COR-L47 (cell line): ENCODE measurements at regions not wholly inside any gene's neighbourhood (a gene's known extent, or its start where the extent isn't known, plus 50 kb on each side); places are given as distances from the start of the nearest gene placed in this dataset.

Source experiments
- DNase-seq: peaks from one replicate; lab custom pipeline; 2025; lab: John Stamatoyannopoulos, UW

DNA sequence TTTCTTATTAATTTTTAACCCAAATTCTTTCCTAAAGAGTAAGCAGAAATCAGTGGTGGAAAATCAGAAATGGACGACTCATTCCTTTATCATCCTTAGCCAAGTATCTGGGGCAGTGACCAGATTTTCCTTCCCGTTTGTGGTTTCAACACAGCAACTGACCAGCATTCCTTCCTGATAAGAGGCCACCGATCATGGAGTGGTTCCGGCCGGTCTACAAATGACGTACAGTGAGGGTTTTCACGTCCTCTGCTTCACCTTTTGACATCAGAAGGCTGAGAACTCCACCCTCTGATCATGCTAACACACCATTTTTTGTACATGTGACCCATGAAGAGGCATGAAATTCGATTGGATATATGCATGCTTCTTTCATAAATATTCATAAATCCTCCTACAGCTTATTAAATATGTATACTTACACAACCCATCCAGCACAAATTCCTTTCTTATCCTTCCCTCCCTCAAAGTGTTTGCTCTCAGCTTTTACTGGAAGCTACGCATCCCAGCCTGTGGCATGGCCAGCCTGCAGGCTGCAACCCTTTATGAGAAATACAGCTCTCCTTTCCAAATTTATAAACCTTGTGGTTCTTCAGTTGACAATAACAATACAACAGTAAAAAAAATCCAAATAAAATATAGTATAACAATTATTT lies 173.0 kb upstream of the CASK start:
- DNase-seq, result no peak

DNA sequence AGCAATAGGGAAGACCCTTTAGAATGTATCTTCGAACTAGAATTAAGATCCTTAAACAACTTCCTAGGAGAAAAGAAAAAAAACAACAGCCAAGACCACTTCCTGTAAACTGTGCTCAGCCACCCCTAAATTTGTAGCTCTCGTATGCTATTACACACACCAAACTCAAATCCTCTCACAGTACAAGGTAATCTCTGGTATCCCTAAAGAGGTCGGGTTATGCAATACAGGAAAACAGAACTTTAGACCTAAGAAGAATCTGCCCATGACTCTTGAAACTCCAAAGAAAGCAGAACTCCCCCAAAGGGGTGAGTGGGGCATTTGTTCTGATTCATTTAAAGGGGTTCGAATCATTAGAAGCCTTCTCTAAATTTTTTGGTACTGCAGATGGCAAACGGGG lies 170.9 kb upstream of the CASK start:
- DNase-seq, result no peak

DNA sequence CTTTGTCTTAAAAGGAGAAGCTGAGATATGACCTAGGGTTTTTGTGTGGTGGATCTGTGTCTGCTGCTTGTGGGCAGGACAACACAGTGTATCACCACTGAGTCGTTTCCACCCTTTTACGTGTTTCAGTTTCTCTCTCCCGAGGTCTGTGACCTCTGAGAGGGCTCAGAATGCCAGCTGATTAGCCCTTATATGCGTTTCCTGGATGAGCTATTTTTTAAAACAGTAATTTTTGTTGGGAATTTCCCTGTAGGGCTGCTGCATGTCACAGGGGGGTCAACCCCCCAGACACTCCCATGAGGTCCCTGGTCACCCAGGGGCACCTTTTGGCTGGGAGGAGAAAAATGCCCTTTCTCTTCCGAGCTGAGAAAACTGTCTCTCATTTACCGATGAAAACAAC lies 170.4 kb upstream of the CASK start:
- no peak for DNase-seq

DNA sequence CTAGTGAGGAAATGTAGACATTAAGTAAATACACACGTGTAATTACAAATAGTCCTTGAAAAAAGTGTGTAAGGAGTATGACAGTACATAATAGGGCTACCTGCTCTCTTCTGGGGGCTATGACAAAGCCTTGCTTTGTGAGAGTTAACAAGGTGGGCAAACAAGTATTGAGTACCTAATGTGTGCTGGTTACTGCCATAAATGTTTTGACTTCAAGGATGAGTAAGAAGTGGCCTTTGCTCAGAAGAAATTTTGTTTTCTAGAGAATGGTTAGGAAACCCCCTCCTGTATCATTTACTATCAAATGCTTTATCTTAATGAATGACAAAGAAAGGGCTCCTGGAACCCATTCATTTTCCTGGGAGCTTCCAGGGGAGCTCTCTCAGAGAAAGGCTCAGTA lies 167.0 kb upstream of the CASK start:
- DNase-seq, result no peak

DNA sequence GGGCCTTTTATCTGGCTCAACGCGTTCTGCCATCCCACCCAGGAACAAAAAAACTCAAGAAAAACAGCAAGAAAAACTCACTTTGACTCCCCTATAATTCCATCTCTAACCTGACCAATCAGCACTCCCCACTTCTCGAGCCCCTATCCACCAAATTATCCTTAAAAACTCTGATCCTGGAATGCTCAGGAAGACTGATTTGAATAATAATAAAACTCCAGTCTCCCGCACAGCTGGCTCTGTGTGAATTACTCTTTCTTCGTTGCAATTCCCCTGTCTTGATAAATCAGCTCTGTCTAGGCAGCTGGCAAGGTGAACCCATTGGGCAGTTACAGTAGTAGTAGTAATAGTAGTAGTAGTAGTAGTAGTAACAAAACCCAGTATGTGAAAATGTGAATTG lies 165.7 kb upstream of the CASK start:
- DNase-seq, result no peak

DNA sequence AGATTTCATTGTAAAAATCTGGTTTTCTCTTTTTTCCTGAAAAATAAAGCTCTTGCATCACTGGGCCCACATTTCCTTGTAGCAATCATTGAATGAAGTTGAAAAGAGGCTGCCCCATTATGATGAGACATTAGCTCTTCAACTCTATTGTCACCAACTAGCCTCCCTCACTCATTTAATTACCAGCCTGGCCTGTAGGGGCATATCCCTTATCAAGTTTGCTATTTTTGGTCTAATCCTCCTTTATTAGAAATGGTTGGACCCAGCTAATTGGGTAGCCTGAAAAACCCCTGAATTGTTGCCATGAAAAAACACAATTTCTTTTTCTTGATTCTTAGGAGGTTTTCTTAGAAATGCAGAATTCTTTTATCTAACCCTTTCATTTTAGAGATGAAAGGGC lies 164.6 kb upstream of the CASK start:
- no peak for DNase-seq

DNA sequence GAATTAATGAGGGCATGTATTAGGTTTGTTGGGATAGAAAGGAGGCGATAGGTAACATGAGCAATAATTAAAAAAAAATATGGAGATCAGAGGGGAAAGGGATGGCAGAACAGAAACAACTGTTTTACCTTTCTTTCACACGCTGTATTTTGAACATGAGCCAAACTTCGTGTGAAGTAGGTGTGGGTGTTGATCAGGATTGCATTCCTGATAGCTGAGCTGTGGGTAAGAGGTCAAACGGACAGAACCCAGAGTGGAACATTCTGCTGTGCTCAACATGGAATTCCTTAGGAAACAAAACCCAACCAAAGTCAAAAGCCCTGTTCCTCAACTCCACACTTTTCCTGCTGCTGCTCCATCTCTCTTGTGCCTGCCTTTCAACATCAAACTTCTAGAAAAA lies 162.5 kb upstream of the CASK start:
- DNase-seq, result no peak

DNA sequence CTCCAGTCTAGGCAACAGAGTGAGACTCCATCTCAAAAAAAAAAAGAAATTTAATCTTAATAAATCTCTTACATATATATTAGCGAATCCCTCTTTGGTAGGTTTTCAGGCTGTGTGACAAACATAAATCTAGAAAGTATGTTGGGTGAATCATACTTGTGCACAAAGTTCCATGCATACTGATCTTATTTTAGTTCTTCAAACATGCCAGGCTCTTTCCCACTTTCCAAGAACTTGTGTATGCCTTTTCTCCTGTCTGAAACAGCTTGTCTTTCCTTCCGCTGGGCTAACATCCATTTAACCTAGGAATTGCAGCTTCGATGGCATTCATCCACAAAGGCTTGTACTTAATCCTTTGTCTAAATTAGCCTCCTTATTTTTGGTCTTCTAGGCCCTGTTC lies 156.6 kb upstream of the CASK start:
- DNase-seq, result no peak

DNA sequence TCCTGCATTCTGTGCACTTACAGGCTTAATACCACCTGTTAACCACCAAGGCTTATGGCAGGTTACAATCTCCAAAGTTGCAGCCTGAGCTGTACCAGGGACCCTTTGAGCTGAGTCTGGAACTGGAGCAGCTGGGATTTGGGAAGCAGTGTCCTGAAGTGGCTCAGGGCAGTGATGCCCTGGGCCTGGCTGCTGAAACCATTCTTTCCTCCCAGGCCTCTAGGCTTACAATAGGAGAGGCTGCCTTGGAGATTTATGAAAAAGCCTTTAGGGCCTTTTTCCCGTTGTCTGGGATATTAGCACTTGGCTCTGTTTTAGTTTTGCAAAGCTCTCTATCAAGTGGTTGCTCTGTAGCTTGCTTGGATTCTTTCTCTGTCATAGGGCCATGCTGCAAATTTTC lies 154.3 kb upstream of the CASK start:
- DNase-seq, result no peak

DNA sequence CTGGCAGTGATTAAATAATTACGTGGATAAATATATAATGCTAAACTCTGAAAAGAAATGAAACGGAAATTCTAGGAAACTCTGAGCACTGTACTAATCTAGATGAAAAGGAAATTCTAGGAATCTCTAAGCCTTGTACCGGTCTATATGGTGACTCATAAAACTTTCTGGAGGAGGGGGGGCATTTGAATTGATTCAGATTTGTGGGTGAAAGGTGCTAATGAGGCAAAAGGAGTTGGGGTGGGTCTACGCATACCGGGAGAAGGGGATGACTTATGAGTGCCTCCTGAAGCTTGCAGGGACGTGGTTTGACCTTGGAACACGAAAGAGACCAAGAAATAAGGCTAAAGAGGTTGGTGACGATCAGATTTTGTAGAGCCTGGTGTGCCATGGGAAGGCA lies 151.7 kb upstream of the CASK start:
- DNase-seq, result no peak

DNA sequence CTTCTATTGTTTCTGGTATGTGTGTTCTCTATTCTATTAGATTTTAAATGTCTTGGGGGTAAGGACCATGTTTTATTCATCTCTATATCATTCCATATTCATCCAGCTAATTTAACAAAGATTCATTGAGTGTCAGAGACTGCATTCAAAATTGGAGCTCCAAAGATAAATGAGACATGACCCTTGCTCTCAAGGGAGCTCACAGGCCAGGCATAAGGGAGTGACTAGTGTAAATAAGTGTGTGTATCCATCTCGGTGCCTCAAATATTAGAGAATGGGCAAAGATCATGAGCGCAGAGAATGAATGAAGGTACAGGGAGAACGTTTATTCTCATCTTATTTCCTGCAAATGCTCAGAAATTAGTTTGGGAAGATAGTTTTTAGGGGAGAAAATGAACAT lies 150.1 kb upstream of the CASK start:
- no peak for DNase-seq

DNA sequence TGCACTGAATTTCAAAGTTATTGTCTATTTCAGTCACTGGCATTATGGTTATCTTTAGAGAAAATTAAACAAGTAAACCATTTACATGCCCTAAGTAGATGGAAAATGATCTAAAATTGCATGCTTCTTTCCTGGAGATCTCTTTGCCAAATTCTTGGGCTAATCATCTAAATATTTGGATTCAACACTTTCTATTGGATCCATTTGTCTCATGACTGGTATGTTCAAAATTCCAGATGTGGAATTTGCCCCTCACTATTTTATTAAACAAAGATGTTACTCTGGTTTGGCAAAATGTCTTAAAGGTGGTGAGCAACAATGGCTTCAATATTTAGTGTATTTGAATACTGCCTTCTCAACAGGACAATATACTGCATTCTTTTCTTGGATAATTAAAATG lies 147.5 kb upstream of the CASK start:
- no peak for DNase-seq

DNA sequence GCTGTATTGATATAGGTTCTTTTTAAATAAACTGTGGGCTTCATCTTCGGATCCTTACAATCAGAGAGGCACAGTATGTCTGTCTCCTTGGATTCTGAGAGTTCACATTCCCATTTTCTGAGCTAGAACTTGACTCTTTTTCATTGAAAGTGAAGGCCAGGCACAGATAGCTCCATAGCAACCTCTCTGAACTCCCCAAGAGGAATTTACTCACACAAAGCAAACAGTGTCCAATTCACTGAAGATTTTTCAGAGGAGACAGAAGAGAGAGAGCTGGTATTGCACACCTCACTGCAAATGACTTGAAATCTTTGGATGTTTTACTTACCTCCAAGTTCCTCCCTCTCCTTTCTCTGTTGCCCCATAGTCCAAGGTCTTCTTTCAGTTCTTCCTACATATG lies 130.9 kb upstream of the CASK start:
- no peak for DNase-seq

DNA sequence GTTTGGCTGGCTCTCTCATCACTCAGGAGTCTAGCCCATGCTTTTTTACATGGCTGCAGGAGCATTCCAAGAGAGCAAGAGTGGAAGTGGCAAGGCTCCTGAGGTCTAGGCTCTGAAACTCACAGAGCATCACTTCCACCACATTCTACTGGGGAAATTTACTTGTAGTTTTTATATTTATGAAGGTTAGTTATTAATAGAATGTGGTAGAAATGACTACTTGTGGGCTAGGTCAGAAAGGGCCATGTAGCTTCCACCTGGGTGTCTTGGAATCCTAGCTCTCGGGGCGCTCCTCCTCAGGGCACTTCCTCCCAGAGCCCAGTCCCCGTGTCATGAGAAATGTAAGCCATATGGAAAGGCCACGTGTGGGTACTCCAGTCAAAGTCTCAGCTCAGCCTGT lies 127.0 kb upstream of the CASK start:
- DNase-seq, result no peak

DNA sequence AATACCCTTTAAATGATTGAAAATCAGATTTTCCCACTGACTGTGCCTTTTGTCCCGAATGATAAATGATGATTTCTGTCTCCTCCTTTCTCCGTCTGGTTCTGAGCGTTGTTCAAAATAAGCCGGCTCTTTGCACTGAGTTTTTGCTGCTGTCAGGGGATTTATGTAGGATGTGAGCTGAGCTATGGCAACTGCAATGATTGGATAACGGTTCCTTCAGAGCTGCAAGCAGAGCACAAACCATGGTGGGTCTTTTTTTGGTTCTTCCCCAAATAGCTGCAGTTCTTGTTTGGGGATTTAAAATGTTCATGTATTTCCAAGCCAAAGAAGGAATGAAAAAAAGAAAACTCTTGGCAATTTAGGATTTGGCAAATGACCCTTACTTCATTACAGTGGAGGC lies 124.5 kb upstream of the CASK start:
- DNase-seq, result no peak

DNA sequence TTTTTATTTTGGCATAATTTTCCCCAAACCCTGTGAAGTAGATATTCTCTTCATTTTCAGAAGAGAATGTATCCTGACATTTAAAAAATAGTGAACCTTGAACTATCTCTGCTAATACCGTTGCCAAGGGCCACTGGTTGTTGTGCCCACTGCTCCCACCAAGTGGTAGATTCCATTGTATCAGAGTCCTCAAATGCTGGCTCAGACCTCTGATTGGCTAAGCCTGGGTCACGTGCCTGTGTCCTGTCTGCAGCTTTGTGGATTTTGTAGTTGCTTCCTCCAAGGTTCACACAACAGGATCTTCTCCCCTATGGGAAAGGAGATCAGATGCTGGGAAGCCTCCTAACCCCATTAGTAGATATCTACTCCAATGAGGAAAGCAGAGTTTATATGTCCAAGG lies 104.8 kb upstream of the CASK start:
- DNase-seq, result no peak

DNA sequence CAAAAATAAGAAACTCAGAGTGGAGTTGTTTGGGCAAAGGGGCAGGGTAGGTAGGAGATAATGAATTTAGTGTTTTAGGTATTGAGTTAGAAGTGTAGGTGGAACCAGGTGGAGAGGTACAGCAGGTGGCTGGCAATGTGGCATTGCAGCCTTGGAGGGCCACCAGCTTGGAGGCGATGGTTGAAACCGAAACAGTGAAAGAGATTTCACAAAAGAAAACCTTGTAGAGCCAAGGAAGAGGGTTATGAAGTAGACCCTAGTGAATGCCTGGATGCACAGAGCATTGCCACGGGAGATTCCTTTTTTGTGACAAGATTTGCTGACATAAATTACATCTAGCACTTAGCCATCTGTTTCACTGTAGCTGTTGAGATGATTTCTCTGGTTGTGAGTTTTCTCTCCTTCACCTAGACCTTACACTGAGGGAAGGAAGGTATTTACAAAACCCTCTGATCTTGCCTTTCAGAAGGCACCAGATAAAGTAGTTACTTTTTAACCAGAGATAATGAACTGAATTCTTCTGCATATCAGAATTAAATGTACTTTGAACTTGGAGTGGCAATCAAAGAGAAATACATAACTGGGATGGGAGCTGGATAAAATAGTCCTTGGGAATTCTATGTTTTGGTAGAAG lies 104.1 kb upstream of the CASK start:
- DNase-seq, result no peak

DNA sequence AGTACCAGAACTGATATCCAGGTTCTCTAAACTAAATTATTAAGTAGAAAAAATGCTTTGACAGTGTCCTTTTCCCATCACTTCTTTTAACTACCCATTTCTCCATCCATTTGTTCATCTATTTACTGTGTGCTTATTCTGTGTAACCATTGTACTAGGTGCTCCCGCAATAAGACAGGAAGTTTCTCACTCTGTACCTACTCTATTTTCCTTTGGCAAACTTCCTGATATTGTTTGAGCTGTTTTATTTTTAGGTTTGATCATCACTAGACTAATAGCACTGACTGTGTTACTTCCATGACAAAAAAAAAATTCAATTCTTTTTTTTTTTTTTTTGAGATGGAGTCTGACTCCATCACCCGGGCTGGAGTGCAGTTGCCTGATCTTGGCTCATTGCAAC lies 102.5 kb upstream of the CASK start:
- no peak for DNase-seq

DNA sequence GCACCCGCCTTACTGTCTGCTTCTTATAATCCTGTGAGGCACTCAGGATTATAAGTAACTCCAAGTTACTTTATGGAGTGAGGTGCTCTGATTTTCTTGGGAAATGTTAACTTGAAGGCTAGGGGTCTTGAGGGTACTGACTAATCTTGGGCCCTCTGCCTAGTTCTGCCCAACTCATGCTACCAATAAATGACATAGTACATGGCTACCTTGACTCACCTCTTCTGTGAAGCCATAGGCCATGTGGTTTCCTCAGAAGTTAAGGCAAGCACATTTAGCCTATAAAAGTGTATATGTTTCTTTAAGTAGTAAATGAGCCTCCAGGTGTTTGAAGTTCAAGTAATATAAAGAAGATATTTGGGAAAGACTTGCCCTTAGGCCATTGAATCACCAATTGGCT lies 99.8 kb upstream of the CASK start:
- no peak for DNase-seq

DNA sequence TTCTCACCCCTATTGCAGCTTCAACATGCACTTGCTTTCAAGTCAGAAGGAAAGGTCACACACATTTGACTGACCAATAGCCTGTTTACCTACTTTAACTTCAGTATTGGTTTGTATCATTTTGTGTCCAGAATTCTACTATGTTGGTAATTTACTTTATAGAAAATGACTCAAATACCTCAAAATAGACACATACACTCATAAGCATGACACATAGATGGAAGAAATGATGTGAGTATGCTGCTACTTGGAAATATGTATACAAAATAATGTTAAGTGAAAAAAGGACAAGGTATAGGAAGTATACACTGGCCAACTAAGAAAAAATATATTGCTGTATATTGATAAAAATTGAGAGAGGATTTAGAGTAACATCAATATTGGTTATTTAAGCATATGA lies 98.8 kb upstream of the CASK start:
- no peak for DNase-seq

DNA sequence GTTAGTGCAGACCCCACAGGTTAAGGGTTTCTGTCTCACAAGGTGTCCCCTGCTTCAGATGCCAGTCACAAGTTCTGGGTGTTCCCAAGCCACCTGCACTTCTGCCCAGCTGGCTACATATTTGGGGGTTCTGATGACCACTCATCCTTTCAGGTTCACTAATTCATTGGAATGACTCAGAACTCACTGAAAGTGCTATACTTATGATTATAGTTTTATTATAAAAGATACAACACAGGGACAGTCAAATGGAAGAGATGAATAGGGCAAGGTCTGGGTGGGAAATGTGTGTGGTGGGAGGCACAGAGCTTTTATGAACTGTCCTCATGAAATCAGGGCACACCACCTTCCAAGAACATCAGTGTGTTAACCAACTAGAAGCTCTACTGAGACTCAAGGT lies 97.7 kb upstream of the CASK start:
- DNase-seq, result no peak

DNA sequence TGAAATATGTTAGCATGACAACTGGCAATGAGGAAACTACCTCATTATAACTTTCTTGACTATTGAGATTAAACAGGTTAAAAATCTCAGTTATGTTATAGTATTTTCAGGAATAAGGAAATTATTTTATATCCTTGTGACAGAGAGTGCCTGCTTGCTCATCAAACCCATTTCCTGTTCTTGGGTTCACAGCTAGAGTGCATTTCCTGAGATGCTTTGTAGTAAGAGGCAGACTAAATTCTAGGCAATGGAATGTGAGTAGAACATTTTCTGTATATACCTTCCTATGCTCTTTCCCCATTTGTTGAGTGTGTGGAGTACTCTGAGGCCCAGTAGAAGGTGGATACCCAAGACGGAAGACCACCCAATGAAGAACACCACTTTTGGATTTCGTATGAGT lies 96.9 kb upstream of the CASK start:
- no peak for DNase-seq

DNA sequence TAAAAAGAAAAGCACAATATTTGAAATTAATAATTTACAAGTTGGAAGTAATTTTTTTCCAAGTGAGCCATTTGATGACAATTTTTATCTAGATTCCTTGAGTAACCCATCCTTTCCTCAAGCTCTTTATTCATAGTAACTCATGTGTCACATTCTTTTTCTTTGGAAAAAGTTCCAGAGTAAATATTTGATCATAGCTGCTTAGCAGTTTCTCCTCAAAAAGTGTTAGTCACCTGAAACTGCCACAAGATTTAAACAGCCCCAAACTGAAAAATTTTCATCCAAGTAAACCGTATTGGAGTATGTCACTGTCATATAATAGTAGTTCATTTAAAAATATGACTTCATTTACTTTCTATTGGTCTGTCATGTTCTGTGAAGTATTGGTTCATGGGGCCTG lies 94.6 kb upstream of the CASK start:
- no peak for DNase-seq

DNA sequence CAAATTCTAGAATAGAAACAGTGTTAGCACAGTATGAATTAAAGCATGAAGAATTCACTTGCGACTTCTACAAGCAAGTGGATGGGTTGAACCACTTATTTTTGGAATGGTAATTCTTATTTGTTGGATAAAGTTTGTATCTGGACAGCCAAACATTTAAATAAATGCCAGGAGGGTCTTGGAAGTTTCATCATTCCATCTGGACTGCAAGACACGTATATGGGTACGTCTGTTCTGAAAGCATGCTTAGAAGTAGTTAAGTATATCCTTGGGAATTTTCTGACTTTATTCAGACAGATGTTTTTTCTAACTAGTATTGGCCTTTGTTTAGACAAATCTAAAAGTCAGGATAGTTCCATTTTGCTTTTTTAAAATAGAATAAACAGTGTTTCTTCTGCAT lies 77.5 kb upstream of the CASK start:
- DNase-seq, result no peak

DNA sequence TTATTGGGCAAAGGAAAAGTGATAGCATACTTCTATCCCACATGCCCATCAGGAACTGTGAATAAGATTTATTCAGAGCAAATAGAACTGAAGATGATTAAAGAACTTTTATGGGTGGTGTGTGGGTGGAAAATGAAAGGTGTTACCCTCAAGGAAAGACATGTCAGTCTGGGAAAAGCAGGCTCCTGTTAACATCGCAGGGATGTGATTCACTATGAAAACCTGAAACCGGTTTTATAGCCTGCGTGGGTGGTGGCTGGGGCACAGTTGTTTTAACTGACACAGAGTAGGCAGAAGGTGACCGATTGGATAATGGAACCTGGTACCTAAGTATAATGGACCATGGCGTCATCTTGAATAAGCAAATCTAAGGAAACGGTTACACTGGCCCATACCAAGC lies 61.3 kb upstream of the CASK start:
- no peak for DNase-seq
